GM19455 (cell line): ENCODE measurements at regions not wholly inside any gene's neighbourhood (a gene's known extent, or its start where the extent isn't known, plus 50 kb on each side); places are given as distances from the start of the nearest gene placed in this dataset.

Experiments
- ATAC-seq: cut with Tn5 transposase; IDR thresholded peaks from one replicate; pipeline ENCODE4 v1.9.1; 2021; ENCODE audit not compliant: unreplicated experiment

- no peak for ATAC-seq
These were observed 94.4 kb upstream of the CD93 start for GRCh38 chr20:23180451-23180921.

- no peak for ATAC-seq
These were observed 93.8 kb upstream of the CD93 start for GRCh38 chr20:23179766-23180403.

GRCh38 chr20:23178806-23179205 is 92.7 kb upstream of the CD93 start:
- ATAC-seq: no peak

- ATAC-seq: no peak
These were observed 88.7 kb upstream of the CD93 start for GRCh38 chr20:23174821-23175220.

GRCh38 chr20:23167431-23167830 is 81.3 kb upstream of the CD93 start:
- ATAC-seq: no peak

GRCh38 chr20:23166563-23166962 is 80.4 kb upstream of the CD93 start:
- ATAC-seq: no peak

GRCh38 chr20:23165964-23166363 is 79.8 kb upstream of the CD93 start:
- no peak for ATAC-seq

- ATAC-seq: no peak
These were observed 79.2 kb upstream of the CD93 start for GRCh38 chr20:23165307-23165750.

- no peak for ATAC-seq
These were observed 78.1 kb upstream of the CD93 start for GRCh38 chr20:23164176-23164601.

- no peak for ATAC-seq
These were observed 77.4 kb upstream of the CD93 start for GRCh38 chr20:23163562-23163961.

GRCh38 chr20:23162887-23163286 is 76.8 kb upstream of the CD93 start:
- ATAC-seq: no peak

- ATAC-seq: no peak
These were observed 76.0 kb upstream of the CD93 start for GRCh38 chr20:23161968-23162696.

GRCh38 chr20:23161244-23161891 is 75.2 kb upstream of the CD93 start:
- ATAC-seq: no peak

- no peak for ATAC-seq
These were observed 74.6 kb upstream of the CD93 start for GRCh38 chr20:23160536-23161243.

- no peak for ATAC-seq
These were observed 73.8 kb upstream of the CD93 start for GRCh38 chr20:23159947-23160318.

- ATAC-seq: no peak
These were observed 73.3 kb upstream of the CD93 start for GRCh38 chr20:23159256-23159946.

GRCh38 chr20:23157734-23158133 is 71.6 kb upstream of the CD93 start:
- no peak for ATAC-seq

- no peak for ATAC-seq
These were observed 70.8 kb upstream of the CD93 start for GRCh38 chr20:23156842-23157423.

GRCh38 chr20:23156170-23156841 is 70.2 kb upstream of the CD93 start:
- no peak for ATAC-seq

GRCh38 chr20:23155141-23155590 is 69.0 kb upstream of the CD93 start:
- no peak for ATAC-seq
